Panc1 (cell line): ENCODE measurements at regions not wholly inside any gene's neighbourhood (a gene's known extent, or its start where the extent isn't known, plus 50 kb on each side); places are given as distances from the start of the nearest gene placed in this dataset.

Experiments
- ATAC-seq: fragments of 200-7000 bp; cut with Tn5 transposase; 2 replicates; pipeline ENCODE4 v1.9.1; 2020; ENCODE audit warnings: mild to moderate bottlenecking, moderate library complexity
- BruUV-seq: library from RNA; stranded (reverse); fragments of 400-500 nt; replicated peaks from 2 replicates; lab custom pipeline; 2021; lab: Mats Ljungman, UMichigan
- CTCF ChIA-PET: fragments of 300-600 bp; sonication (Branson Sonifier 250); formaldehyde crosslinking; loops from one replicate; lab custom pipeline; 2022; ENCODE audit warnings: antibody characterized with exemption; lab: Charles Lee
- POLR2A ChIA-PET: fragments of 300-600 bp; sonication (Branson Sonifier 250); formaldehyde crosslinking; loops from one replicate; lab custom pipeline; 2022; ENCODE audit warnings: antibody characterized with exemption; lab: Charles Lee
- DNase-seq: peaks from one replicate; pipeline ENCODE4 v3.0.0-alpha.2; 2010; ENCODE audit warnings: low read depth, low spot score
- H3K27ac ChIP-seq: 2 replicates; pipeline ENCODE4 v1.5.1; 2011; ENCODE audit warnings: mild to moderate bottlenecking, low read length, inconsistent platforms
- H3K27me3 ChIP-seq: fragments of 200-500 bp; sonication (Bioruptor generic); 2 replicates; pipeline ENCODE4 v1.6.0; 2014; ENCODE audit warnings: low read length, inconsistent platforms; ENCODE audit not compliant: control insufficient read depth, insufficient read depth
- H3K36me3 ChIP-seq: fragments of 200-500 bp; sonication (Bioruptor generic); 2 replicates; pipeline ENCODE4 v1.5.1; 2014; ENCODE audit warnings: inconsistent platforms, mild to moderate bottlenecking, low read length, moderate library complexity; ENCODE audit not compliant: control insufficient read depth, insufficient read depth
- H3K4me1 ChIP-seq: 2 replicates; pipeline ENCODE4 v1.5.1; 2011; ENCODE audit warnings: inconsistent platforms, mild to moderate bottlenecking, low read length, moderate library complexity; ENCODE audit not compliant: control insufficient read depth, insufficient read depth
- H3K4me3 ChIP-seq, 2 experiments: 2 replicates each; pipeline ENCODE4 v1.5.1; 2011 to 2012; ENCODE audit warnings: low read depth in 2 of 2, low read length in 2 of 2, mild to moderate bottlenecking in 2 of 2, inconsistent platforms in 1 of 2, moderate library complexity in 1 of 2
- H3K9me3 ChIP-seq: fragments of 200-500 bp; sonication (Bioruptor generic); 2 replicates; pipeline ENCODE4 v1.5.1; 2014; ENCODE audit warnings: low read depth, mild to moderate bottlenecking, inconsistent platforms, low read length, moderate library complexity; ENCODE audit not compliant: control insufficient read depth, insufficient read depth
- CTCF ChIP-seq: fragments of 450-650 bp; IDR thresholded peaks from 2 replicates; pipeline ENCODE4 v1.5.1; 2017; ENCODE audit warnings: mild to moderate bottlenecking
- POLR2AphosphoS5 ChIP-seq: IDR thresholded peaks from 2 replicates; pipeline ENCODE4 v1.6.1; 2012; ENCODE audit warnings: mild to moderate bottlenecking, low read depth, low read length, moderate library complexity
- REST ChIP-seq, 2 experiments: IDR thresholded peaks; 2 replicates each; pipeline ENCODE4 v1.6.1; 2011 to 2012; ENCODE audit warnings: low read depth in 2 of 2, control low read depth in 1 of 2, low read length in 1 of 2, mild to moderate bottlenecking in 1 of 2, moderate library complexity in 1 of 2; ENCODE audit not compliant: insufficient read depth in 1 of 2
- SIN3A ChIP-seq: IDR thresholded peaks from 2 replicates; pipeline ENCODE4 v1.6.1; 2012; ENCODE audit warnings: low read depth, mild to moderate bottlenecking, low read length, moderate library complexity, borderline replicate concordance; ENCODE audit not compliant: insufficient read depth
- TCF7L2 ChIP-seq: IDR thresholded peaks from 2 replicates; pipeline ENCODE4 v1.6.1; 2011; ENCODE audit warnings: mild to moderate bottlenecking, low read depth, low read length, inconsistent platforms
- in situ Hi-C: cut with HindIII; loops from 2 replicates; pipeline ENCODE4 v1.10.0; 2016; ENCODE audit warnings: low sequenced_read_pairs, low pct_unique_long_range_greater_than_20kb
- intact Hi-C: fragments of 100-400 bp; cut with micrococcal nuclease; formaldehyde crosslinking; loops from one replicate; pipeline ENCODE4 v1.10.0; 2022; ENCODE audit not compliant: unreplicated experiment

GRCh38 chr4:4803912-4804296, 55.6 kb upstream of the MSX1 start:
- no peak overlapping the region for H3K4me3 ChIP-seq
- H3K9me3 ChIP-seq: no peaks in the 10 kb centered on the region
- ATAC-seq: no peak
- POLR2A ChIA-PET: no interaction called here
- H3K4me1 ChIP-seq: no peaks in the 10 kb centered on the region
- H3K36me3 ChIP-seq: no peaks in the 10 kb centered on the region
- no peak overlapping the region for H3K27ac ChIP-seq
- BruUV-seq: no TSS peak
- no peak for DNase-seq
- H3K27me3 ChIP-seq: 0 out of 2 replicates have a peak, but pooled peaks cover 3% of the 10 kb centered on the region
- CTCF ChIA-PET: no interaction called here
- intact Hi-C loops (no loop called here), in situ Hi-C loops (no loop called here)
- TF ChIP-seq SIN3A: no peak
- TF ChIP-seq TCF7L2: no peak
- TF ChIP-seq POLR2AphosphoS5: no peak
- no peak for TF ChIP-seq CTCF
- no peak for TF ChIP-seq REST (IDR thresholded peaks at IDR 0.05; ENCODE audit: insufficient read depth in 1 of 2, low read depth in 2 of 2, low read length in 1 of 2)

DNA sequence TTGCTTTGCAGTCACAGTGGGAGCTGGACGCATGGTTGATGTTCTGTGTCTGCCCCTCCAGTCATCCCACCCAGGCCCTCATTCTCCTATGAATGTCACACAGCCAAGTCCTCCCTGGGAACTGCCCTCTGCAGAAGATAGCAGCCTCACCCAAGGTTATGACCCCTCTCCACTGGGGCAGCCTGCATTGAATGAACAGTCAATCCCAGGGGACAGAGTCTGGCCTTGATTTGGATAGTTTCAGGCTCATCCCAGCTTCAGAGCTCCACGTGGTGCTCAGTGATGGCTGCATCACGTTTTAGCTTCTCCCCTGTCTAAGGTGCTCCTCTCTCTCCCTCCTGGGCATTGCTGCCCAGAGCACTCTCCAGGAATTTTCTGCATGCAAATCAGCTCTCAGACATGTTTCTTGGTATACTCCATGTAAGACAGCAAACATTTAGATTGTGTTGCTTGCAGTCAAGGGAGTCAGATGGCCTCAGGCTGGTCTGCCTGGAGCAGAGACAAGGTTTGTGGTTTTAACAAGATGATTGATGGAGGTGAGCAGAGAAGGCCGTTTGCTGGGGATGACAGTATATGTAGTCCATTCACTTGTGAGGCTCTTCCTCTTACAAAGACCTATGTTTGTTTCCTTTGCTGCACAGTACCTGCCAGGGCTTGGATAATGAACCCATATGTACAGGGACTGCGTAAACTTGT, 56.1 kb upstream of the MSX1 start:
- DNase-seq: no peak
- Histone ChIP-seq H3K4me3 (no peak overlapping the region), H3K27ac (no peak overlapping the region), H3K27me3 (0 out of 2 replicates have a peak, but pooled peaks cover 3% of the 10 kb centered on the region), H3K9me3 (no peaks in the 10 kb centered on the region), H3K36me3 (no peaks in the 10 kb centered on the region), H3K4me1 (no peaks in the 10 kb centered on the region)
- no TSS peak for BruUV-seq
- TF ChIP-seq REST (IDR thresholded peaks at IDR 0.05; ENCODE audit: insufficient read depth in 1 of 2, low read depth in 2 of 2, low read length in 1 of 2) (no peak), POLR2AphosphoS5 (no peak), TCF7L2 (no peak), SIN3A (no peak), CTCF (no peak)
- ATAC-seq: no peak
- in situ Hi-C loops: no loop called here
- ChIA-PET POLR2A (no interaction called here), CTCF (no interaction called here)
- intact Hi-C loops: no loop called here
